Suppressor macrophage (primary cell): ENCODE measurements at regions not wholly inside any gene's neighbourhood (a gene's known extent, or its start where the extent isn't known, plus 50 kb on each side); places are given as distances from the start of the nearest gene placed in this dataset.
A peak's percentile ranks its signal among the peaks of the same experiment; 100 is the strongest.
"Not testable (repeated sequence)": the region's sequence is repeated elsewhere in the genome, so short reads cannot be mapped to it uniquely, and the experiment has no call there.

ENCODE experiments used
- DNase-seq, 4 experiments: peaks; one replicate each; pipeline ENCODE4 v3.0.0-alpha.2; 2020 to 2022

- peak in 3 of 4 experiments; percentile 13 to 43 (median 30) for DNase-seq
These were observed 86.2 kb downstream of the PSAT1 start for GRCh38 chr9:78383130-78383529.

GRCh38 chr9:78386348-78386747 is 89.4 kb downstream of the PSAT1 start:
- no peak for DNase-seq

- no peak for DNase-seq
These were observed 89.8 kb downstream of the PSAT1 start for GRCh38 chr9:78386773-78387172.

- no peak for DNase-seq
These were observed 96.4 kb downstream of the PSAT1 start for GRCh38 chr9:78393340-78393739.

GRCh38 chr9:78393932-78394331 is 97.0 kb downstream of the PSAT1 start:
- no peak for DNase-seq

GRCh38 chr9:78396087-78396486 is 99.2 kb downstream of the PSAT1 start:
- no peak for DNase-seq

GRCh38 chr9:78397045-78397444 is 100.1 kb downstream of the PSAT1 start:
- DNase-seq = no peak

- no peak for DNase-seq
These were observed 100.5 kb downstream of the PSAT1 start for GRCh38 chr9:78397454-78397853.

GRCh38 chr9:78399153-78399552 is 102.2 kb downstream of the PSAT1 start:
- DNase-seq = no peak

GRCh38 chr9:78400496-78400895 is 103.6 kb downstream of the PSAT1 start:
- no peak for DNase-seq

GRCh38 chr9:78405461-78405860 is 108.5 kb downstream of the PSAT1 start:
- DNase-seq = no peak

GRCh38 chr9:78406146-78406545 is 109.2 kb downstream of the PSAT1 start:
- no peak for DNase-seq

- DNase-seq = peak in 2 of 4 experiments; percentile 9 to 12
These were observed 110.0 kb downstream of the PSAT1 start for GRCh38 chr9:78406933-78407332.

- no peak for DNase-seq
These were observed 110.8 kb downstream of the PSAT1 start for GRCh38 chr9:78407636-78408312.

GRCh38 chr9:78408388-78408787 is 111.5 kb downstream of the PSAT1 start:
- DNase-seq = no peak

- not testable (repeated sequence) for DNase-seq
These were observed 113.1 kb downstream of the PSAT1 start for GRCh38 chr9:78409928-78410510.

- DNase-seq = no peak
These were observed 125.4 kb downstream of the PSAT1 start for GRCh38 chr9:78422309-78422708.

- DNase-seq = no peak
These were observed 127.4 kb downstream of the PSAT1 start for GRCh38 chr9:78424299-78424698.

- no peak for DNase-seq
These were observed 131.7 kb downstream of the PSAT1 start for GRCh38 chr9:78428640-78429039.

GRCh38 chr9:78430387-78430786 is 133.5 kb downstream of the PSAT1 start:
- no peak for DNase-seq

- not testable (repeated sequence) for DNase-seq
These were observed 134.1 kb downstream of the PSAT1 start for GRCh38 chr9:78431039-78431438.

- no peak for DNase-seq
These were observed 139.9 kb downstream of the PSAT1 start for GRCh38 chr9:78436873-78437272.

GRCh38 chr9:78437296-78437695 is 140.4 kb downstream of the PSAT1 start:
- no peak for DNase-seq

- no peak for DNase-seq
These were observed 140.9 kb downstream of the PSAT1 start for GRCh38 chr9:78437806-78438205.

GRCh38 chr9:78438211-78438610 is 141.3 kb downstream of the PSAT1 start:
- DNase-seq = no peak
